Transverse colon (tissue), 4 donors: ENCODE measurements at regions not wholly inside any gene's neighbourhood (a gene's known extent, or its start where the extent isn't known, plus 50 kb on each side); places are given as distances from the start of the nearest gene placed in this dataset.

ENCODE experiments used
- EP300 ChIP-seq: sonication (generic); formaldehyde crosslinking; IDR thresholded peaks from one replicate; pipeline ENCODE4 v1.6.1; 2017; ENCODE audit warnings: antibody characterized with exemption, low read depth
- POLR2A ChIP-seq: fragments of 450-650 bp; IDR thresholded peaks from one replicate; pipeline ENCODE4 v1.6.1; 2016; ENCODE audit warnings: antibody characterized with exemption, mild to moderate bottlenecking, moderate library complexity
- POLR2AphosphoS5 ChIP-seq, 3 donors: sonication (generic); formaldehyde crosslinking; IDR thresholded peaks; one replicate each; pipeline ENCODE4 v1.6.1; 2016; ENCODE audit warnings: antibody characterized with exemption in 3 of 3
- TF ChIP-seq, protein P1 (sequence below), 5 experiments: fragments of 200-600 bp in 3 of 5; fragments of 450-650 bp in 2 of 5; sonication (generic) in 3 of 5; IDR thresholded peaks; 1 replicate in 2 of 5; 2 replicates in 3 of 5; pipeline ENCODE4 v1.5.1; 2016 to 2017; ENCODE audit warnings: antibody characterized with exemption in 5 of 5, inconsistent platforms in 3 of 5, mild to moderate bottlenecking in 2 of 5, moderate library complexity in 1 of 5

DNA sequence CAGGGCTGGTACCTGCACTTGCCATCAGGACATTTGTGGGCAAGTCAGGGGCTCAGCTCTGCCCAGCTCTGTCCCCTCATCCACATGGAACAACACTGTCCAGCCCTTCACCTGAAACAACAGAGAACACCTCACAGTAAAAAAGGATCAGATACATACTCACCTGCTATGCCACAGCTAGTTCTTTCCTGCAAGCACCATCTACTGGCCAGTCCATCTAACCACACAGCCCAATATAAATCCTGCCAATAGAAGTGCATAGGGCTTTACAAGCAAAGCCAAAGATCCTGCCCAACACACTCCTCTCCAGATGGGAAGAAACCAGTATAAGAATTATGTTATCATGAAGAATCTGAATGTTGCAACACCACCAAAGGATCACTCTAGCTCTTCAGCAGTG lies 52.2 kb upstream of the GALNT13 start:
- TF ChIP-seq, protein P1, sequence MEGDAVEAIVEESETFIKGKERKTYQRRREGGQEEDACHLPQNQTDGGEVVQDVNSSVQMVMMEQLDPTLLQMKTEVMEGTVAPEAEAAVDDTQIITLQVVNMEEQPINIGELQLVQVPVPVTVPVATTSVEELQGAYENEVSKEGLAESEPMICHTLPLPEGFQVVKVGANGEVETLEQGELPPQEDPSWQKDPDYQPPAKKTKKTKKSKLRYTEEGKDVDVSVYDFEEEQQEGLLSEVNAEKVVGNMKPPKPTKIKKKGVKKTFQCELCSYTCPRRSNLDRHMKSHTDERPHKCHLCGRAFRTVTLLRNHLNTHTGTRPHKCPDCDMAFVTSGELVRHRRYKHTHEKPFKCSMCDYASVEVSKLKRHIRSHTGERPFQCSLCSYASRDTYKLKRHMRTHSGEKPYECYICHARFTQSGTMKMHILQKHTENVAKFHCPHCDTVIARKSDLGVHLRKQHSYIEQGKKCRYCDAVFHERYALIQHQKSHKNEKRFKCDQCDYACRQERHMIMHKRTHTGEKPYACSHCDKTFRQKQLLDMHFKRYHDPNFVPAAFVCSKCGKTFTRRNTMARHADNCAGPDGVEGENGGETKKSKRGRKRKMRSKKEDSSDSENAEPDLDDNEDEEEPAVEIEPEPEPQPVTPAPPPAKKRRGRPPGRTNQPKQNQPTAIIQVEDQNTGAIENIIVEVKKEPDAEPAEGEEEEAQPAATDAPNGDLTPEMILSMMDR (IDR thresholded peaks at IDR 0.05), result no peak
- TF ChIP-seq POLR2AphosphoS5 (IDR thresholded peaks at IDR 0.05), result no peak
- no peak for TF ChIP-seq POLR2A
- TF ChIP-seq EP300, result no peak
